Activated naive CD8-positive, alpha-beta T cell treated with anti-CD3 and anti-CD28 coated beads, Interleukin-2, amount 50 U/mL, for 24 hours (primary cell): ENCODE measurements at regions not wholly inside any gene's neighbourhood (a gene's known extent, or its start where the extent isn't known, plus 50 kb on each side); places are given as distances from the start of the nearest gene placed in this dataset.

Experiments used
- ATAC-seq: fragments of 150-1000 bp; cut with Tn5 transposase; one replicate; pipeline ENCODE4 v1.10.0; 2021
- DNase-seq: peaks from one replicate; pipeline ENCODE4 v3.0.0; 2021
- H3K27ac Mint-ChIP-seq: one replicate; pipeline ENCODE4 v1.8.0; 2021; ENCODE audit warnings: mild to moderate bottlenecking, mixed read lengths
- H3K27me3 Mint-ChIP-seq: one replicate; pipeline ENCODE4 v1.8.0; 2021; ENCODE audit warnings: mixed read lengths
- H3K36me3 Mint-ChIP-seq: one replicate; pipeline ENCODE4 v1.8.0; 2021; ENCODE audit warnings: low read depth, mixed read lengths
- H3K4me1 Mint-ChIP-seq: one replicate; pipeline ENCODE4 v1.8.0; 2021; ENCODE audit warnings: mixed read lengths
- H3K4me3 Mint-ChIP-seq: one replicate; pipeline ENCODE4 v1.8.0; 2021; ENCODE audit warnings: mild to moderate bottlenecking, moderate library complexity, mixed read lengths
- H3K9me3 Mint-ChIP-seq: one replicate; pipeline ENCODE4 v1.8.0; 2021; ENCODE audit warnings: mixed read lengths

DNA sequence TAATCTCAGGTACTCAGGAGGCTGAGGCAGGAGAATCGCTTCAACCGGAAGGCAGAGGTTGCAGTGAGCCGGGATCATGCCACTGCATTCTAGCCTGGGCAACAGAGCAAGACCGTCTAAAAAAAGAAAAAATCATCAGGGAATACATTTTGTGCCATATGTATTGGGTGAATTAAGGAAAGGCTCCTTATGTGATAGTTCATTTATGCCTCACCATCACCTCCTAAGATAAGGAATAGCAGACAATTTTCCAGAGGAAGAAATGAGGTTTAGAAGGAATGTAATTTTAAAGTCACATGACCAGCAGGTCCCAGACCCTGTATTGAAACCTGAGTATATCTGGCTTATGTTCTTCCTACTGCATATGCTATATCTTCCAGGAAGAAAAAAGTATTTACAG, 93.9 kb upstream of the FOXC1 start:
- Mint-ChIP-seq H3K9me3 (no peaks in the 10 kb centered on the region), H3K4me1 (no peaks in the 10 kb centered on the region)

DNA sequence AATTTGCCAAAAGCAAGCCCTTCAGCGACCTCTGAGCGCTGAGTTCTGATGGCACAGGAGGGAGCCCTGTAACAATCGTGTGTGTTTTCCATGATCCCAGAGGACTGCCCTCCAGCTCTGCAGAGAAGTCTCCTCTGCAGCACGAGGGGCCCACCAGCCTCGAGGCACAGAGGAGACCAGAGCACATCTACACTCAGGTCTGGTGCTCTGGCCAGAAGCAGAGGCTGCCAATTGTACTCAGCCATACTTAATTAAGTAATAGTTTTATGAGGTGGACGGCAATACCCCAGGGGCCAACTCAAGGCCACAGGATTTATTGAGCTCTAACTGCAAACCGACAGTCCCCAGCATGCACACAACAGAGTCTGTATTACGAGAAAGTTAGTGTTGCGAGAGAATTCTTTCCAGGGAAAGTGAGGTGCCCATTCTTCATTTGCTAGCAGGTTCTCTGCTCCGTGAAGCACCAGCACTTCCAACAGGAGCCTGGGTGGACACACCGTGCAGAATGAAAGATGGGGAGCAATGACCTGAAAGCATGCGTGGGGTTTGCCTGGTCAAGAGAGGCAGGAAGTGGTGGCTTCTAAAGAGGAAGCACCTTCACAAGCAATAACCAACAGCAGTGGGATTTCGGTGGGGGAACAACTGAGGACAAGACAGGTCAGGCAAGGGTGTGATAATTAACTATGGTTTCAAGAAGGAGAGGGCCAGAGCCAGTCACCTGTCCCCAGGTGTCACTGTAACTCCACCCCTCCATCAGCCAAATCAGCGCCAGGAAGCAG, 92.8 kb upstream of the FOXC1 start:
- Mint-ChIP-seq H3K27ac (no peak overlapping the region), H3K36me3 (no peaks in the 10 kb centered on the region), H3K9me3 (no peaks in the 10 kb centered on the region), H3K4me3 (no peak overlapping the region), H3K4me1 (no peaks in the 10 kb centered on the region), H3K27me3 (peaks cover 6% of the 10 kb centered on the region)
- no peak for ATAC-seq
- DNase-seq, result no peak

More for the DNA sequence above, 93.9 kb upstream of the FOXC1 start:
- H3K36me3 Mint-ChIP-seq, result no peaks in the 10 kb centered on the region
- no peak overlapping the region for H3K27ac Mint-ChIP-seq
- no peak overlapping the region for H3K4me3 Mint-ChIP-seq
- H3K27me3 Mint-ChIP-seq, result peaks cover 3% of the 10 kb centered on the region
- ATAC-seq, result no peak
- no peak for DNase-seq

DNA sequence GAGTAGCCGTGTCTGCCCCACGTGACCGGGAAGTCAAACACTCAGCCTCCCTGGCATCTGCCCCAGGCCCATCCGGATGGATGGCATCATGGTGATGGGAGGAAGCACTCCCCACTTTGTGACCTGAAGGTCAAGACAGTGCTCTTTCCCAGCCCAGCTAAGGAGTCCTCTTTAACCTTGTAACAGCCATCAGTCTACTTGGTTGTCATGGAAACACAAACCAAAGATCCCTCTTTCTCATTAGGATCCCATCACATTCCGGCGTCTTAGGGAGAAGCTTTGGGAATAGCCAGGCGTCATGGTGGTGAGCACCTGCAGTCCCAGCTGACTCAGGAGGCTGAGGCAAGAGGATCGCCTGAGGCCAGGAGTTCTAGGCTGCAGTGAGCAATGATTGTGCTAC, 90.9 kb upstream of the FOXC1 start:
- Mint-ChIP-seq H3K4me1 (no peaks in the 10 kb centered on the region), H3K27ac (no peak overlapping the region), H3K4me3 (no peak overlapping the region), H3K9me3 (no peaks in the 10 kb centered on the region), H3K36me3 (no peaks in the 10 kb centered on the region), H3K27me3 (peaks cover 12% of the 10 kb centered on the region)
- no peak for DNase-seq
- no peak for ATAC-seq

DNA sequence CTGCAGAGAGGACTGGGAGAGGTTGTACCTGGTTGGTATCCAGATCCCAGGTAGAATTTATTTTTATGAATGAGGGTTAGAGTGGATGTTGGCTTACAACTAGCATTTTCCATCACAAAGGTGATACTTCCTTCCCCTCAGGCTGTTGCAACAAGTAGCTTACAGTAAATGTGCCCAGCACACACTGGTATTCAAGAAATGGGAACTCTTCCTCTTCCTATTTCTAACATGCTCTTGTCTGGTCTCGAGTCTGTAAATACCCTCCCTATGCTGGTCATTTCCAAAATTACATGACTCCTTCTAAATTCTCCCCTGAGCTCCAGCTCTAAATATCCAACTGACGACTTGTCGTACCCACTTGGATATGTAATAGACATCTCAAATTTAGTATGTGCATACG, 90.1 kb upstream of the FOXC1 start:
- DNase-seq, result no peak

DNA sequence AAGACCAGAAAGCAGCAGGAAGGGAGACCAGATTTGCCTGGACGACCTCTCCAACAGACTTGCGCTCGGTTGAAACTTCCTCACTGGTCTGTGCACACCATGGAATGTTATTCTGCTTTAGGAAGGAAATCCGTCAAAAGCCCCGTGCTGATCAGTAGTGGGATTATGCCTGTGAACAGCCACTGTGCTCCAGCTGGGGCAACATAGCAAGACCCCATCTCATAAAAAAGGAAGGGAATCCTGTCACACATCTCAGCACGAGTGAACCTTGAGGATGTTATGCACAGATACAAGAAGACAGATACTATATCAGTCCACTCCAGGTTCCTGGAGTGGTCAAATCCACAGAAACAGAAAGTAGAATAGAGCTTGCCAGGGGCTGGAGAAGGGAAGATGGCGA, 86.9 kb upstream of the FOXC1 start:
- Mint-ChIP-seq H3K4me3 (no peak overlapping the region), H3K27ac (no peak overlapping the region)
- ATAC-seq, result no peak

More for the DNA sequence above, 90.1 kb upstream of the FOXC1 start:
- no peaks in the 10 kb centered on the region for H3K9me3 Mint-ChIP-seq
- no peak overlapping the region for H3K4me3 Mint-ChIP-seq
- ATAC-seq, result no peak
- H3K27ac Mint-ChIP-seq, result no peak overlapping the region
- H3K4me1 Mint-ChIP-seq, result peaks cover 5% of the 10 kb centered on the region
- H3K36me3 Mint-ChIP-seq, result no peaks in the 10 kb centered on the region
- peaks cover 14% of the 10 kb centered on the region for H3K27me3 Mint-ChIP-seq

DNA sequence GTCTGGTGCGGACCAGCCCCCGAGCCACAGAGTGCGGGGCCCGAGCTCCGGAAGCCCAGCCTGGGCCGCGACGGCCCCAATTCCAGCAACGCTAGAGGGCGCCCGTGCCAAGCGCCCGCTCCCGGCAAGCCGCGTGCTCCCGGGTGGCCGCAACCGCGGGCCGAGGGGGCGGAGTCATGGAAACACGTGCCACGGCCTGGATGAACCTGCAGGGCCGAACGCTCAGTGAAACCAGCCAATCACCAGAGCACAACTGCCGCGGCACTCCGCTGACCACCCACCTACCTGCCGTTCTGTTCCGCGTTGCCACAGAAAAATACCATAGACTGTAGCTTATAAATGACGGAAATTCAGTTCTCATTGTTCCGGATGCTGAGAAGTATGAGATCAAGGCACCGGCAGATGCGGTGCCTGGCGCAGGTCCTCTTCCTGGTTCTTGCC, 85.7 kb upstream of the FOXC1 start:
- peak; percentile 62 for ATAC-seq
- peaks cover 24% of the 10 kb centered on the region for H3K4me1 Mint-ChIP-seq

More for the DNA sequence above, 86.9 kb upstream of the FOXC1 start:
- Mint-ChIP-seq H3K4me1 (peaks cover 24% of the 10 kb centered on the region), H3K36me3 (no peaks in the 10 kb centered on the region), H3K9me3 (no peaks in the 10 kb centered on the region), H3K27me3 (peaks cover 14% of the 10 kb centered on the region)
- no peak for DNase-seq

DNA sequence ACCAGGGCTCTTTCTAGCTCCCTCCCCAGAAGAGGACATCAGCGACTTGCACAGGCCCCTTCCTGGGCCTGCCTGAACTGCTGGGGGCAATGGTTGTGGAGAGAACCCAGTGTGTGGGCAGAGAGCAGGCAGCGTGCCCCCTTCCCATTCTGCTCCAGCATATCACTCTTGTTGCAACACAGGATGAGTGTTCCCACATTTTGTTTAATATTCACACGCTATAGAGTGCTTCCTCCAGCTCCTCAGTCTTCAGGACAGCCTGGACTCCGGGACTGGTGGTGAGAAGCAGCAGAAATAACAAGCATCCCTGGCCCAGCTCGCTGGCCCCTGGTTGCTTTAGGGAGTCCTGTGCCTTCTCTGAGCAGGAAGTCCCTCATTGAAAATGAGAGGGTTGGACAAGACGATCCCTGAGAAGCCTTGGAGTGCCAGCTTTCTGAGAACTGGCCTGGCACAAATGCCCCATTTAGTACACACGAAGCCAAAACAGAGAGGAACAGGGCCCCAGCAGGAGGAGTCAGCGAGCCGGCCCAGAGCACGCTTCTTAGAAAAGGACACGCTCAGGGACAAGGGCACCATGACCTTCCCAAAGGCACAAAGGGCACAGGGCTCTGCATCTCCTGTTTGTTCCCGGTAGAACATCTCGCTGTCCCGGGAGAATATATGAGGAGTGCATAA, 84.2 kb upstream of the FOXC1 start:
- Mint-ChIP-seq H3K4me3 (no peak overlapping the region), H3K4me1 (peaks cover 24% of the 10 kb centered on the region), H3K27me3 (peaks cover 12% of the 10 kb centered on the region), H3K9me3 (no peaks in the 10 kb centered on the region), H3K27ac (no peak overlapping the region), H3K36me3 (no peaks in the 10 kb centered on the region)
- ATAC-seq (no peak), DNase-seq (no peak)

More for the DNA sequence above, 85.7 kb upstream of the FOXC1 start:
- Mint-ChIP-seq H3K36me3 (no peaks in the 10 kb centered on the region), H3K27me3 (peaks cover 12% of the 10 kb centered on the region), H3K4me3 (no peak overlapping the region), H3K27ac (no peak overlapping the region), H3K9me3 (no peaks in the 10 kb centered on the region)
- DNase-seq, result peak; percentile 79

DNA sequence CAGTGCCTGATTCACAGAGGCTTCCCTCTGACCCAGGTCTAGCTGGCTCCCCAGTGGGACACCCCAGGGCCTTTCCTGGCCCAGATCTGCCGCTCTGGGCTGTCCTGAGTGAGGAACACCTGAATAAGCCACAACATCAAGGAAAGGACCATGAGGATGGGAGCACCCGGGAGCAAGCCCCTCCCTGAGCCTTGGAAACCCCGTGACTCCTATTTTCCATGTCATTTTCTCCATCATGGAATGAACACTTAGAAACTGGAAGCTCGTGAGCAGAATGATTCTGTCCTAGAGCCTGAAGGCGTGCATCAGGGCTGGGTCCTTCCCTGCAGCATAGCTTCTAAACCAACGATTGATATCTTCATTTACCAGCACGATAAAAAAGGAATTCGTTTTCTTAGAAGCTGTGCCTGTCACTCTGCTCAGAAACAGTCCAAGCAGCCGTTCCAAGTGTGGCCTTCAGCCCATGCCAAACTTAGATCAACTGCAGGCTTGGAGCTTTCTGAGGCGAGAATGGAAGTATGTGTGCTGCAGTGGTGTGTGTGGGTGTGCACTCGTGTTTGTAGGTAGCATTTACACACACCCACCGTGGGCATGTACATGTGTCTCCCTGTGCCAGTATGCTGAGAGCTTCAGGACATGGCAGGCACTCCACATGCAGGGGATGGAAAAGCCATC, 83.2 kb upstream of the FOXC1 start:
- peaks cover 24% of the 10 kb centered on the region for H3K4me1 Mint-ChIP-seq
- H3K36me3 Mint-ChIP-seq, result no peaks in the 10 kb centered on the region
- no peak for DNase-seq
- no peak overlapping the region for H3K27ac Mint-ChIP-seq
- H3K27me3 Mint-ChIP-seq, result peaks cover 12% of the 10 kb centered on the region
- no peak overlapping the region for H3K4me3 Mint-ChIP-seq
- no peaks in the 10 kb centered on the region for H3K9me3 Mint-ChIP-seq
- no peak for ATAC-seq

DNA sequence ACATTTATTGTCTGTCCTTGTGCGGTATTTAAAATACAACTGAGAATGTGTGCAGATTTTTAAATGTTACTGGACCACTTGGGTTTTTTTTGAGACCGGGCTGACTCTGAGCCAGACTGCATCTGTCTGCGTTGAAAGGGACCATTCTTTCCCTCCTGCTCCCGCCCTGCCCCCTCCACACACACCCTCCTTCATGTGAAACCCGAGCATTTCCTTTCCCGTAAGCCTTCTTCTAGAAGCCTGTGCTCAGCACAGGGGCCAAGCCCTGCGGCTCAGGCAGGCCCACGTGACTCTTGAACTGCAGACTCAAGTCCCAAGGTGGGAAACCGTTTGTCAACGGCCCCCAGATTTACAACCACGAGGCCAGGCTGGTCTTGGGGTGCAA, 82.7 kb upstream of the FOXC1 start:
- H3K9me3 Mint-ChIP-seq, result no peaks in the 10 kb centered on the region
- DNase-seq (no peak), ATAC-seq (no peak)
- peaks cover 24% of the 10 kb centered on the region for H3K4me1 Mint-ChIP-seq
- H3K27ac Mint-ChIP-seq, result no peak overlapping the region
- no peak overlapping the region for H3K4me3 Mint-ChIP-seq
- H3K36me3 Mint-ChIP-seq, result no peaks in the 10 kb centered on the region
- H3K27me3 Mint-ChIP-seq, result peaks cover 9% of the 10 kb centered on the region

DNA sequence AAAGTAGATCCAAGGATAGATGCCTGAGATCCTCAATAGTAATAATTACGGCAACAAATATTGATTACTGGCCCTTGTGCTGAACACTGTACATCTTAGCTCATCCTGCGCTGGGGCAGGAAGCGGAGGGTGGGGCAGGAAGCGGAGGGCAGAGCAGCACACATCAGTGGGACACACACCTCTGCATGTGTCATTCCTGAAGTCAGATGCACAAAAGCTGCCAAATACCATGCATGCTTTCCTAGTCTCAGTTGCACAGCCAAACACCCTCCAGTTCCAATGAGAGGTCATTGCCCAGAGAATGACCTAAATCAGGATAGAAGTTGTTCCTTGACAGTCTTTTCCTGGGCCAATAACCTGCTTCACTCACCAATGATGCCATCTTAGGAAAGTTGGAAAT, 74.4 kb upstream of the FOXC1 start:
- Mint-ChIP-seq H3K27me3 (no peaks in the 10 kb centered on the region), H3K27ac (no peak overlapping the region), H3K4me1 (peaks cover 10% of the 10 kb centered on the region), H3K4me3 (no peak overlapping the region), H3K9me3 (no peaks in the 10 kb centered on the region), H3K36me3 (no peaks in the 10 kb centered on the region)
- ATAC-seq (peak; percentile 33), DNase-seq (no peak)

DNA sequence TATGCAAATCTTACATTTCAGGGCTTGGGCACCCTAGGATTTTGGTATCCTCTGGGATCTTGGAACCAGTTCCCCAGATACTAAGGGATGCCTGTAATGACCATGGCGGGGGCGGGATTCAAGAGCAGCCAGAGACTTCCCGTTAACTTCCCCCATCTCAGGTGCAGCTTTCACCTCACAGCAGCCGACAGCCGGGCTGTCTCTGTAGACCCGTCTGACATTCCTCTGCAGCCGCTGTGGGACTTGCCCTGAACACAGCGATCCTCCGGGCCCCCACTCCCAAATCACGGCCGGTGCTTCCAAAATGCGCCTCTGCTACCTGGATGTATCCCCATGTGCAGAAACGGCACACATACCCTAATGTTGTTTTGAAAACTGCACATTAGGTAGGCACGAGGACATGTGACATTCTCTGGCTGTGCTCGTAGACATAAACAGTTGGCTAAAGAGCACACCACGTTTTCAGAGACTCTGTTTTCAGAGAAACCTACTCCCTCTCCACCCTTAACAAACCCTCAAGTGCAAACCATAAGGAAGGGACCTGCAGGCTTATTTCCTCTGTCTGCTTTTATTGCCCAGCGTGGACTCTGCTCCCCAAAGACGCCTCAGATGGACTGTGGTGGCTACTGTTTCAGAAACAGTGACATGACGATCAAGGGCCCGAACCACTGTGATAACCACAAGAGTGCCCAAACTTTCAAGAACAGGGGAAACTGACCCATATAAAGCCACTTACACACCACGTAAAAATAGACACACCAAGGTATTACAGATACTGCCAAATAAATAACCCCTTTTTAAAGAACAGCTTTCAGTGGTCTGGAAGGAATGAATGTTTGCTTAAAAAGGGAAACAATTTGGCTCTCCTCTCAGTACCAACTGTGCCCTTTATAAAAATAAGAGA, 72.9 kb upstream of the FOXC1 start:
- no peak for DNase-seq
- no peak overlapping the region for H3K27ac Mint-ChIP-seq
- H3K27me3 Mint-ChIP-seq, result no peaks in the 10 kb centered on the region
- no peak overlapping the region for H3K4me3 Mint-ChIP-seq
- no peak for ATAC-seq
- no peaks in the 10 kb centered on the region for H3K36me3 Mint-ChIP-seq
- H3K4me1 Mint-ChIP-seq, result peaks cover 10% of the 10 kb centered on the region
- H3K9me3 Mint-ChIP-seq, result no peaks in the 10 kb centered on the region

DNA sequence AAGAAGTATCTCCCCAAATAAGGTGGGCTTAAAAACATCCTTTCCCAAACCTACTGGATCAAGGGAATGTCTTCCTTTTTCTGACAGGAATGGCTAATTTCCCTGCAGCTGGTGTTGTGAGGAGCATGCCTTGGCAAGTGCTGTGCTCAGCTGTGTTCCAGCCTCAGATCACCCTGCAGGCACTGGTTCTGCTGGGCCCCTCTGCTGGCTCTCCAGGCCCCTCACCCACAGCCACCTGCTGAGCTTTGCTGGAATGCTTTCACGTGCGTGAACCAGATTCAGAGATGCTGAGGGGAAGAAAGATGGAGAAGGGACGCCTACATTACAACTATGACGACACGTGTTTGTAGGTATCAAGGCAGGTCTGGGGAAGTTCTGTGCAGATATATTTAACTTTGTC, 71.3 kb upstream of the FOXC1 start:
- H3K4me1 Mint-ChIP-seq, result peaks cover 10% of the 10 kb centered on the region
- ATAC-seq, result no peak

DNA sequence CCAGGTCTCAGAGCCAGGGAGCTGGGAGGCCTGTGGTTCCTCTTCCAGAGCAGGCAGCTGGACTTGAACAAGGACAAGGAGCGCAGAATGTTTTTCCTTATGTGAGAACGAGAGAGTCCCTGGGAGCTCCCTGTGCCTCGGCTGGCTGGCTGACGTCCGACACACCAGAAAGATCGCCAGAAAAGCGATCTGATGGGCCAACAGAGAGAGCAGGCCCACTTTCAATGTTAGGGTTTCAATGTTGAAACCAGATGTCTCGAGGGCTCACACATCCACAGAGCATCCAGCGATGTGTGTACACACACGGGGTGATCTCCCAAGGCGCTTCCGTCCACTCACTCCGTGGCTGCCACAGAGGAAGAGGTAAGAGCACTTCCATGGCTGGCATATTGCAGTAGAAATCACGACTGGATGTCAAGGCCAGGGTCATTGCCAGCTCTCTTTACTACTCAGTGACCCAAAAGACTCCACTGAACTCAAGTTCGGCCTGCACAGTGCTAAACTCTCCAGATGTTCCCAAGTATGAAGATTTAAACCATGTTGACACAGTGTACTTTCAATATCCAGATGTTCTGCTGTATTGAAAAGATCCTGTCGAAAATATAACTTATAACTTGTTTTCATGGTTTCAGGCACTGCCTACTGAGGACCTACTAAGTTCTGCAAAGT, 70.8 kb upstream of the FOXC1 start:
- Mint-ChIP-seq H3K27me3 (no peaks in the 10 kb centered on the region), H3K9me3 (no peaks in the 10 kb centered on the region)

More for the DNA sequence above, 71.3 kb upstream of the FOXC1 start:
- H3K27ac Mint-ChIP-seq, result no peak overlapping the region
- H3K27me3 Mint-ChIP-seq, result no peaks in the 10 kb centered on the region
- no peak overlapping the region for H3K4me3 Mint-ChIP-seq
- no peaks in the 10 kb centered on the region for H3K36me3 Mint-ChIP-seq
- no peaks in the 10 kb centered on the region for H3K9me3 Mint-ChIP-seq
- no peak for DNase-seq

More for the DNA sequence above, 70.8 kb upstream of the FOXC1 start:
- ATAC-seq, result no peak
- Mint-ChIP-seq H3K4me3 (no peak overlapping the region), H3K4me1 (peaks cover 10% of the 10 kb centered on the region), H3K36me3 (no peaks in the 10 kb centered on the region), H3K27ac (no peak overlapping the region)
- no peak for DNase-seq
